ENCODE measurements at regions not wholly inside any gene's neighbourhood (a gene's known extent, or its start where the extent isn't known, plus 50 kb on each side); places are given as distances from the start of the nearest gene placed in this dataset.

DNA sequence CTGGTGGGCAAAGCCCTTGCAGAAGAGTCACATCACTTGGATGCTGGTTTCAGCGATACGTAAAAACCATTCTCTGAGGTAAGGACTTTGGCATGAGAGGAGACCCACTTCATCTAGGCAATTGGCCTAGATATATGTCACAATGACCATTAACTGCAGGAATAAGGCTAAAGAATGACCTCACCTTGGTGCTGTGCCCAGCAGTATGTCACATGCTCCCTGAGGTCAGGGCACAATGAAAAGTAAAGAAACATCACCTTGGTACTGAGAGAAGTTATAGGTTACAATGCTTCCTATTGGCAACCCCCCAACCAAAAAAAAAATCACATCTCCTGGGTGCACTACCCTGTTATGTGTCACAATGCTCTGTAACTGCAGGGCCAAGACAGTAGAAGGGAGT is 1008.8 kb upstream of the AMELY start:
- no CpG with 5 or more reads among the region's 2 CpGs for WGBS
- H3K4ac ChIP-seq (ENCODE audit: low read depth in 1 of 2, low read length in 2 of 2): no peak overlapping the region
- H2BK120ac ChIP-seq (ENCODE audit: low read depth, low read length): no peak overlapping the region
- no peaks in the 10 kb centered on the region for H3K9me3 ChIP-seq (ENCODE audit: control insufficient read depth, low read length)
- H3K18ac ChIP-seq (ENCODE audit: low read depth in 1 of 2, low read length in 2 of 2): no peak overlapping the region
- no peaks in the 10 kb centered on the region for H3K79me1 ChIP-seq (replicated peaks; ENCODE audit: low read length, poor library complexity, severe bottlenecking)
- H3K23ac ChIP-seq (ENCODE audit: low read length in 2 of 2): no peak overlapping the region
- H3K4me1 ChIP-seq (ENCODE audit: control insufficient read depth, insufficient read depth, low read depth, low read length): no peaks in the 10 kb centered on the region
- no peak overlapping the region for H3K27ac ChIP-seq (ENCODE audit: low read length, poor library complexity, severe bottlenecking)
- H4K91ac ChIP-seq (ENCODE audit: low read length): no peak overlapping the region
- DNase-seq: no peak
- no peak overlapping the region for H3K4me2 ChIP-seq (ENCODE audit: low read length, poor library complexity, severe bottlenecking)
- H2BK12ac ChIP-seq (ENCODE audit: low read length in 2 of 2): no peak overlapping the region
- no peak overlapping the region for H2BK15ac ChIP-seq (ENCODE audit: low read depth, poor library complexity, severe bottlenecking)
- no peak overlapping the region for H4K8ac ChIP-seq (ENCODE audit: low read length)
- H3K36me3 ChIP-seq (ENCODE audit: control insufficient read depth in 1 of 2, insufficient read depth in 2 of 2, low read depth in 1 of 2, low read length in 2 of 2): no peaks in the 10 kb centered on the region
- no peak overlapping the region for H3K4me3 ChIP-seq (ENCODE audit: insufficient read depth in 1 of 2, low read depth in 1 of 2, low read length in 2 of 2)
- H3K14ac ChIP-seq (ENCODE audit: low read length in 2 of 2): no peak overlapping the region
- H3K9ac ChIP-seq (ENCODE audit: low read length): no peak overlapping the region
- H2AFZ ChIP-seq (ENCODE audit: low read depth, low read length): no peak overlapping the region
- H2BK5ac ChIP-seq (ENCODE audit: low read depth, low read length, poor library complexity, severe bottlenecking): no peak overlapping the region
- no peaks in the 10 kb centered on the region for H3K27me3 ChIP-seq (ENCODE audit: control insufficient read depth in 1 of 2, insufficient read depth in 1 of 2, low read length in 2 of 2)
- no peak overlapping the region for H2AK5ac ChIP-seq (ENCODE audit: low read length, severe bottlenecking)

DNA sequence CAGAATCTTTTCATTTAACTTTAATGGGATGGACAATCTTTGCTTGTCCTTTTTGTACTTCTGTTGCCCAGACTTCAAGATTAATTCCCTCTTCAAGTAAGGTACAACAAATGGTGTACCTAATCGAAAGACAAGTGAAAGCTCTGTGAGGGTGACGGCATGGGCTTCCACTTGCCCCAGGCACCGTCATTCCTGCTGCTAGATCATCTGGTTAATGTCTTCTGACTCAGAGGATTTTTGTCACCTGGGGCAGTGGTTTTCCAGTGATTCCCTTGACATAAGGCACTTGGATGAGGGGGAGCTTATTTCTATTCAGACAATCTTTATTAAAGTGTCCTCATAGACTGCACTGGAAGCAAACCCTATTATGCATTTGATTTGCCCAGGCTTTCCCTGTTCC is 977.0 kb upstream of the AMELY start:
- H3K14ac ChIP-seq (ENCODE audit: low read length in 2 of 2): no peak overlapping the region
- H3K18ac ChIP-seq (ENCODE audit: low read depth in 1 of 2, low read length in 2 of 2): no peak overlapping the region
- H2AK5ac ChIP-seq (ENCODE audit: low read length, severe bottlenecking): no peak overlapping the region
- no peak overlapping the region for H3K4ac ChIP-seq (ENCODE audit: low read depth in 1 of 2, low read length in 2 of 2)
- no peak overlapping the region for H2BK12ac ChIP-seq (ENCODE audit: low read length in 2 of 2)
- H4K91ac ChIP-seq (ENCODE audit: low read length): no peak overlapping the region
- no peak overlapping the region for H4K8ac ChIP-seq (ENCODE audit: low read length)
- DNase-seq: no peak
- H3K9me3 ChIP-seq (ENCODE audit: control insufficient read depth, low read length): no peaks in the 10 kb centered on the region
- no peaks in the 10 kb centered on the region for H3K27me3 ChIP-seq (ENCODE audit: control insufficient read depth in 1 of 2, insufficient read depth in 1 of 2, low read length in 2 of 2)
- no peak overlapping the region for H3K9ac ChIP-seq (ENCODE audit: low read length)
- no peaks in the 10 kb centered on the region for H3K4me1 ChIP-seq (ENCODE audit: control insufficient read depth, insufficient read depth, low read depth, low read length)
- no peak overlapping the region for H2AFZ ChIP-seq (ENCODE audit: low read depth, low read length)
- H2BK5ac ChIP-seq (ENCODE audit: low read depth, low read length, poor library complexity, severe bottlenecking): no peak overlapping the region
- 78% methylated on average over 3 of the region's 3 CpGs for WGBS
- H3K4me2 ChIP-seq (ENCODE audit: low read length, poor library complexity, severe bottlenecking): no peak overlapping the region
- H3K27ac ChIP-seq (ENCODE audit: low read length, poor library complexity, severe bottlenecking): no peak overlapping the region
- H3K36me3 ChIP-seq (ENCODE audit: control insufficient read depth in 1 of 2, insufficient read depth in 2 of 2, low read depth in 1 of 2, low read length in 2 of 2): no peaks in the 10 kb centered on the region
- H2BK15ac ChIP-seq (ENCODE audit: low read depth, poor library complexity, severe bottlenecking): no peak overlapping the region
- no peak overlapping the region for H3K4me3 ChIP-seq (ENCODE audit: insufficient read depth in 1 of 2, low read depth in 1 of 2, low read length in 2 of 2)
- H3K79me1 ChIP-seq (replicated peaks; ENCODE audit: low read length, poor library complexity, severe bottlenecking): no peaks in the 10 kb centered on the region
- no peak overlapping the region for H3K23ac ChIP-seq (ENCODE audit: low read length in 2 of 2)
- no peak overlapping the region for H2BK120ac ChIP-seq (ENCODE audit: low read depth, low read length)

DNA sequence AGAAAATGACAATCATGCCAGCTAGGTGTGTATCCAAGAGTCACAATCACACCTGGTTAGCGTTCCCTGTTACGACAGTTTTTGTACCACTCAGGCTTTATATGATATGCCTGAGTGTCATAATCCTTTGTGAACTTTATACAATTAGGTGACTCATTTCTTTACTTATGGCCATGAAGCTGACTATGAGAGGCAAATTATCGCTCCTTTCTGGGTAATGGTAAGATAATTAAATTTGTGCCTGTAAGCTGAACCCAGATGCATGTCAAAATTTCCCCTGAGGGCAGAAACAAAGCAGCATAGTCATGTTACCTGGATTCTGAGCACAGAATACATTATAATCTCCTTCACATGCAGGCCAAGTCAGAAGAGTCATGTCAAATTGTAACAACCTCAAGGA is 970.1 kb upstream of the AMELY start:
- Histone ChIP-seq H2AFZ (ENCODE audit: low read depth, low read length) (no peak overlapping the region), H3K27ac (ENCODE audit: low read length, poor library complexity, severe bottlenecking) (no peak overlapping the region)

GRCh38 chrY:7879245-7879644 is 967.7 kb upstream of the AMELY start:
- H2BK12ac ChIP-seq (ENCODE audit: low read length in 2 of 2): no peak overlapping the region
- H3K27ac ChIP-seq (ENCODE audit: low read length, poor library complexity, severe bottlenecking): no peak overlapping the region
- H3K9me3 ChIP-seq (ENCODE audit: control insufficient read depth, low read length): no peaks in the 10 kb centered on the region
- H2AK5ac ChIP-seq (ENCODE audit: low read length, severe bottlenecking): no peak overlapping the region
- H3K23ac ChIP-seq (ENCODE audit: low read length in 2 of 2): no peak overlapping the region
- no peaks in the 10 kb centered on the region for H3K4me1 ChIP-seq (ENCODE audit: control insufficient read depth, insufficient read depth, low read depth, low read length)
- no peak overlapping the region for H2AFZ ChIP-seq (ENCODE audit: low read depth, low read length)
- H3K14ac ChIP-seq (ENCODE audit: low read length in 2 of 2): no peak overlapping the region
- 76% methylated on average over 2 of the region's 4 CpGs for WGBS
- H3K79me1 ChIP-seq (replicated peaks; ENCODE audit: low read length, poor library complexity, severe bottlenecking): no peaks in the 10 kb centered on the region
- no peak overlapping the region for H2BK120ac ChIP-seq (ENCODE audit: low read depth, low read length)
- H3K36me3 ChIP-seq (ENCODE audit: control insufficient read depth in 1 of 2, insufficient read depth in 2 of 2, low read depth in 1 of 2, low read length in 2 of 2): no peaks in the 10 kb centered on the region
- no peak overlapping the region for H3K4ac ChIP-seq (ENCODE audit: low read depth in 1 of 2, low read length in 2 of 2)
- H3K18ac ChIP-seq (ENCODE audit: low read depth in 1 of 2, low read length in 2 of 2): no peak overlapping the region
- no peak for DNase-seq
- H2BK5ac ChIP-seq (ENCODE audit: low read depth, low read length, poor library complexity, severe bottlenecking): no peak overlapping the region
- H3K4me3 ChIP-seq (ENCODE audit: insufficient read depth in 1 of 2, low read depth in 1 of 2, low read length in 2 of 2): no peak overlapping the region
- no peak overlapping the region for H4K91ac ChIP-seq (ENCODE audit: low read length)
- H3K9ac ChIP-seq (ENCODE audit: low read length): no peak overlapping the region
- H4K8ac ChIP-seq (ENCODE audit: low read length): no peak overlapping the region
- H3K4me2 ChIP-seq (ENCODE audit: low read length, poor library complexity, severe bottlenecking): no peak overlapping the region
- H2BK15ac ChIP-seq (ENCODE audit: low read depth, poor library complexity, severe bottlenecking): no peak overlapping the region
- no peaks in the 10 kb centered on the region for H3K27me3 ChIP-seq (ENCODE audit: control insufficient read depth in 1 of 2, insufficient read depth in 1 of 2, low read length in 2 of 2)

More for the DNA sequence above, 970.1 kb upstream of the AMELY start:
- H3K9ac ChIP-seq (ENCODE audit: low read length): no peak overlapping the region
- H2BK12ac ChIP-seq (ENCODE audit: low read length in 2 of 2): no peak overlapping the region
- H3K18ac ChIP-seq (ENCODE audit: low read depth in 1 of 2, low read length in 2 of 2): no peak overlapping the region
- no peaks in the 10 kb centered on the region for H3K27me3 ChIP-seq (ENCODE audit: control insufficient read depth in 1 of 2, insufficient read depth in 1 of 2, low read length in 2 of 2)
- H3K4me1 ChIP-seq (ENCODE audit: control insufficient read depth, insufficient read depth, low read depth, low read length): no peaks in the 10 kb centered on the region
- H2BK5ac ChIP-seq (ENCODE audit: low read depth, low read length, poor library complexity, severe bottlenecking): no peak overlapping the region
- H2BK120ac ChIP-seq (ENCODE audit: low read depth, low read length): no peak overlapping the region
- no peaks in the 10 kb centered on the region for H3K9me3 ChIP-seq (ENCODE audit: control insufficient read depth, low read length)
- H3K4ac ChIP-seq (ENCODE audit: low read depth in 1 of 2, low read length in 2 of 2): no peak overlapping the region
- H3K4me2 ChIP-seq (ENCODE audit: low read length, poor library complexity, severe bottlenecking): no peak overlapping the region
- H2BK15ac ChIP-seq (ENCODE audit: low read depth, poor library complexity, severe bottlenecking): no peak overlapping the region
- H4K91ac ChIP-seq (ENCODE audit: low read length): no peak overlapping the region
- H3K36me3 ChIP-seq (ENCODE audit: control insufficient read depth in 1 of 2, insufficient read depth in 2 of 2, low read depth in 1 of 2, low read length in 2 of 2): no peaks in the 10 kb centered on the region
- H2AK5ac ChIP-seq (ENCODE audit: low read length, severe bottlenecking): no peak overlapping the region
- no peak overlapping the region for H3K4me3 ChIP-seq (ENCODE audit: insufficient read depth in 1 of 2, low read depth in 1 of 2, low read length in 2 of 2)
- no peak overlapping the region for H4K8ac ChIP-seq (ENCODE audit: low read length)
- H3K23ac ChIP-seq (ENCODE audit: low read length in 2 of 2): no peak overlapping the region
- no peak overlapping the region for H3K14ac ChIP-seq (ENCODE audit: low read length in 2 of 2)
- no CpG with 5 or more reads among the region's 3 CpGs for WGBS
- no peak for DNase-seq
- no peaks in the 10 kb centered on the region for H3K79me1 ChIP-seq (replicated peaks; ENCODE audit: low read length, poor library complexity, severe bottlenecking)
